Mucosa of descending colon (tissue), 3 donors: ENCODE measurements at regions not wholly inside any gene's neighbourhood (a gene's known extent, or its start where the extent isn't known, plus 50 kb on each side); places are given as distances from the start of the nearest gene placed in this dataset.

Source experiments
- ATAC-seq: fragments of 200-7000 bp; cut with Tn5 transposase; one replicate; pipeline ENCODE4 v1.9.1; 2020; ENCODE audit warnings: mild to moderate bottlenecking, moderate library complexity
- DNase-seq, 3 donors: peaks; one replicate each; pipeline ENCODE4 v3.0.0-alpha.2; 2020
- H3K36me3 ChIP-seq: fragments of 200-600 bp; one replicate; pipeline ENCODE4 v1.8.0; 2021; ENCODE audit warnings: low read depth, mild to moderate bottlenecking
- H3K4me1 ChIP-seq: fragments of 200-600 bp; one replicate; pipeline ENCODE4 v1.8.0; 2021; ENCODE audit warnings: low read depth, mild to moderate bottlenecking
- H3K4me3 ChIP-seq: fragments of 200-600 bp; one replicate; pipeline ENCODE4 v1.8.0; 2021; ENCODE audit warnings: mild to moderate bottlenecking
- H3K9me3 ChIP-seq: fragments of 200-600 bp; one replicate; pipeline ENCODE4 v1.8.0; 2021; ENCODE audit warnings: mild to moderate bottlenecking
- CTCF ChIP-seq: fragments of 200-600 bp; IDR thresholded peaks from one replicate; pipeline ENCODE4 v1.8.0; 2022; ENCODE audit warnings: antibody characterized with exemption, mild to moderate bottlenecking
- intact Hi-C, 2 donors: fragments of 100-400 bp; cut with DNase I in 1 of 2; cut with micrococcal nuclease in 1 of 2; formaldehyde crosslinking; loops; one replicate each; pipeline versions ENCODE4 v1.11.0 to v1.11.1; 2022; cut with DNase I, micrococcal nuclease
- donor health status: DM: no; HTN: no; CAD: no; lungs with moderate emphysema.
- donor health status: DM: no; HTN: no; CAD: no.
- donor health status: DM: no; HTN: yes; CAD: no.

- Histone ChIP-seq H3K4me1 (no peaks in the 10 kb centered on the region), H3K36me3 (no peaks in the 10 kb centered on the region), H3K4me3 (no peak overlapping the region), H3K9me3 (no peaks in the 10 kb centered on the region)
- no peak for TF ChIP-seq CTCF
- intact Hi-C loops, result no loop called here
- ATAC-seq, result no peak
- no peak for DNase-seq
Measured at GRCh38 chr22:47310601-47311000, 548.2 kb downstream of the TBC1D22A start.

GRCh38 chr22:47309946-47310345 lies 547.5 kb downstream of the TBC1D22A start:
- H3K9me3 ChIP-seq, result no peaks in the 10 kb centered on the region
- H3K4me1 ChIP-seq, result no peaks in the 10 kb centered on the region
- intact Hi-C loops, result no loop called here
- TF ChIP-seq CTCF, result no peak
- DNase-seq (no peak), ATAC-seq (no peak)
- no peaks in the 10 kb centered on the region for H3K36me3 ChIP-seq
- H3K4me3 ChIP-seq, result no peak overlapping the region

- Histone ChIP-seq H3K36me3 (no peaks in the 10 kb centered on the region), H3K4me1 (no peaks in the 10 kb centered on the region), H3K9me3 (no peaks in the 10 kb centered on the region), H3K4me3 (no peak overlapping the region)
- intact Hi-C loops, result no loop called here
- DNase-seq (no peak), ATAC-seq (no peak)
- TF ChIP-seq CTCF, result no peak
Measured at GRCh38 chr22:47309476-47309875, 547.0 kb downstream of the TBC1D22A start.

GRCh38 chr22:47308886-47309285 lies 546.4 kb downstream of the TBC1D22A start:
- DNase-seq (no peak), ATAC-seq (no peak)
- Histone ChIP-seq H3K9me3 (no peaks in the 10 kb centered on the region), H3K36me3 (no peaks in the 10 kb centered on the region), H3K4me3 (no peak overlapping the region), H3K4me1 (no peaks in the 10 kb centered on the region)
- no peak for TF ChIP-seq CTCF
- intact Hi-C loops, result no loop called here

GRCh38 chr22:47307822-47308221 lies 545.4 kb downstream of the TBC1D22A start:
- no peaks in the 10 kb centered on the region for H3K9me3 ChIP-seq
- no peak for ATAC-seq
- H3K4me1 ChIP-seq, result no peaks in the 10 kb centered on the region
- TF ChIP-seq CTCF, result no peak
- H3K4me3 ChIP-seq, result no peak overlapping the region
- DNase-seq, result no peak
- no peaks in the 10 kb centered on the region for H3K36me3 ChIP-seq
- intact Hi-C loops, result no loop called here

- no peaks in the 10 kb centered on the region for H3K4me1 ChIP-seq
- no peak for TF ChIP-seq CTCF
- intact Hi-C loops, result no loop called here
Measured at GRCh38 chr22:47307326-47307725, 544.9 kb downstream of the TBC1D22A start.

More at GRCh38 chr22:47307326-47307725, 544.9 kb downstream of the TBC1D22A start:
- DNase-seq (no peak), ATAC-seq (no peak)
- no peaks in the 10 kb centered on the region for H3K9me3 ChIP-seq
- no peaks in the 10 kb centered on the region for H3K36me3 ChIP-seq
- H3K4me3 ChIP-seq, result no peak overlapping the region
